H1 (cell line): ENCODE measurements at regions not wholly inside any gene's neighbourhood (a gene's known extent, or its start where the extent isn't known, plus 50 kb on each side); places are given as distances from the start of the nearest gene placed in this dataset.

Experiments
- CTCF ChIA-PET: fragments of 300-600 bp; sonication (Branson Sonifier 250); formaldehyde crosslinking; loops from one replicate; lab custom pipeline; 2021; ENCODE audit not compliant: partially characterized antibody; lab: Charles Lee
- POLR2A ChIA-PET: fragments of 300-600 bp; sonication (Branson Sonifier 250); formaldehyde crosslinking; loops from one replicate; lab custom pipeline; 2021; ENCODE audit warnings: inconsistent platforms; ENCODE audit not compliant: partially characterized antibody; lab: Charles Lee
- DNase-seq, 2 experiments: peaks; one replicate each; pipeline versions ENCODE4 v3.0.0 to v3.0.0-alpha.2; 2010 to 2022; ENCODE audit warnings: low spot score in 2 of 2, low read depth in 1 of 2, mixed read lengths in 1 of 2
- FAIRE-seq: peaks from 2 replicates; lab custom pipeline; 2011; peaks lifted over from hg19 to GRCh38; lab: Jason Lieb, UNC
- H2AFZ ChIP-seq: 2 replicates; pipeline ENCODE4 v1.8.1; 2012; ENCODE audit warnings: low read length, inconsistent platforms
- H2AK5ac ChIP-seq: 2 replicates; pipeline ENCODE4 v1.6.1; 2013; ENCODE audit warnings: low read depth, low read length
- H2BK120ac ChIP-seq: replicated peaks from 2 replicates; pipeline ENCODE3; 2013; ENCODE audit warnings: low read depth, low read length, inconsistent platforms
- H2BK12ac ChIP-seq: 2 replicates; pipeline ENCODE4 v1.6.1; 2013; ENCODE audit warnings: low read depth, low read length
- H2BK15ac ChIP-seq: 2 replicates; pipeline ENCODE4 v1.6.1; 2013; ENCODE audit warnings: low read length
- H2BK20ac ChIP-seq: 2 replicates; pipeline ENCODE4 v1.6.1; 2013; ENCODE audit warnings: low read length
- H2BK5ac ChIP-seq: 2 replicates; pipeline ENCODE4 v1.6.1; 2013; ENCODE audit warnings: low read depth, low read length
- H3K14ac ChIP-seq: 2 replicates; pipeline ENCODE4 v1.6.1; 2013; ENCODE audit warnings: inconsistent platforms; ENCODE audit not compliant: insufficient read length
- H3K18ac ChIP-seq: 2 replicates; pipeline ENCODE4 v1.6.1; 2013; ENCODE audit warnings: low read length; ENCODE audit errors: extremely low read depth
- H3K23ac ChIP-seq: 2 replicates; pipeline ENCODE4 v1.6.1; 2013; ENCODE audit warnings: inconsistent platforms; ENCODE audit not compliant: insufficient read length
- H3K23me2 ChIP-seq: 2 replicates; pipeline ENCODE4 v1.6.1; 2013; ENCODE audit warnings: low read depth, low read length
- H3K27ac ChIP-seq: 2 replicates; pipeline ENCODE4 v1.6.1; 2011; ENCODE audit warnings: low read depth, low read length, inconsistent platforms
- H3K27me3 ChIP-seq, 4 experiments: replicated peaks in 1 of 4; 1 replicate in 1 of 4; 2 replicates in 3 of 4; pipeline versions ENCODE4 v1.6.1 to v1.8.1; 2011 to 2013; ENCODE audit warnings: low read length in 3 of 4, mild to moderate bottlenecking in 3 of 4, inconsistent platforms in 2 of 4, mixed read lengths in 2 of 4, moderate library complexity in 1 of 4; ENCODE audit not compliant: control insufficient read depth in 3 of 4, insufficient read depth in 3 of 4; ENCODE audit errors: extremely low read depth in 1 of 4
- H3K36me3 ChIP-seq, 4 experiments: 2 replicates each; pipeline versions ENCODE4 v1.6.1 to v1.8.1; 2011 to 2013; ENCODE audit warnings: mild to moderate bottlenecking in 4 of 4, low read length in 3 of 4, moderate library complexity in 2 of 4, control low read depth in 1 of 4, inconsistent platforms in 1 of 4; ENCODE audit not compliant: insufficient read depth in 4 of 4, control insufficient read depth in 2 of 4
- H3K4ac ChIP-seq: replicated peaks from 2 replicates; pipeline ENCODE3; 2013; ENCODE audit warnings: low read length, low read depth, mixed read lengths, inconsistent platforms; ENCODE audit not compliant: insufficient read length
- H3K4me1 ChIP-seq, 4 experiments: replicated peaks in 1 of 4; 1 replicate in 1 of 4; 2 replicates in 3 of 4; pipeline versions ENCODE4 v1.6.1 to v1.8.1; 2011 to 2013; ENCODE audit warnings: low read length in 3 of 4, inconsistent platforms in 2 of 4, mixed read lengths in 1 of 4; ENCODE audit not compliant: insufficient read depth in 4 of 4, control insufficient read depth in 3 of 4
- H3K4me2 ChIP-seq, 2 experiments: 2 replicates each; pipeline versions ENCODE4 v1.6.1 to v1.8.1; 2011 to 2013; ENCODE audit warnings: low read depth in 2 of 2, low read length in 2 of 2, control low read depth in 1 of 2, inconsistent platforms in 1 of 2, mild to moderate bottlenecking in 1 of 2; ENCODE audit not compliant: insufficient read depth in 1 of 2
- H3K4me3 ChIP-seq, 4 experiments: fragments of 200-600, 300-600 bp in 1 of 4; sonication (generic), shearing (Covaris generic), sonication (Bioruptor Twin) in 1 of 4; 2 replicates each; pipeline versions ENCODE4 v1.5.1 to v1.8.1; 2011 to 2016; ENCODE audit warnings: low read length in 4 of 4, low read depth in 3 of 4, control low read depth in 2 of 4, inconsistent platforms in 2 of 4, mild to moderate bottlenecking in 2 of 4, mixed read lengths in 1 of 4, moderate library complexity in 1 of 4; ENCODE audit not compliant: insufficient read depth in 2 of 4; ENCODE audit errors: extremely low read depth in 1 of 4
- H3K56ac ChIP-seq: replicated peaks from 2 replicates; pipeline ENCODE3; 2013; ENCODE audit warnings: low read depth, mild to moderate bottlenecking, mixed read lengths, low read length, inconsistent platforms; ENCODE audit not compliant: insufficient read length
- H3K79me1 ChIP-seq: 2 replicates; pipeline ENCODE4 v1.6.1; 2013; ENCODE audit warnings: low read depth, low read length, control low read depth
- H3K79me2 ChIP-seq, 2 experiments: 2 replicates each; pipeline versions ENCODE4 v1.6.1 to v1.8.1; 2012 to 2013; ENCODE audit warnings: low read length in 2 of 2, mild to moderate bottlenecking in 2 of 2, inconsistent platforms in 1 of 2; ENCODE audit not compliant: insufficient read depth in 2 of 2, control insufficient read depth in 1 of 2
- H3K9ac ChIP-seq, 4 experiments: replicated peaks in 1 of 4; 1 replicate in 1 of 4; 2 replicates in 3 of 4; pipeline versions ENCODE4 v1.6.1 to v1.8.1; 2011 to 2013; ENCODE audit warnings: low read depth in 3 of 4, low read length in 3 of 4, control low read depth in 2 of 4, mild to moderate bottlenecking in 2 of 4, moderate library complexity in 2 of 4, inconsistent platforms in 1 of 4; ENCODE audit errors: extremely low read depth in 1 of 4
- H3K9me3 ChIP-seq, 2 experiments: 2 replicates each; pipeline versions ENCODE4 v1.6.1 to v1.8.1; 2012 to 2013; ENCODE audit warnings: mild to moderate bottlenecking in 2 of 2, moderate library complexity in 2 of 2, control low read depth in 1 of 2, inconsistent platforms in 1 of 2, low read depth in 1 of 2, low read length in 1 of 2, mixed read lengths in 1 of 2; ENCODE audit not compliant: insufficient read depth in 2 of 2
- H4K20me1 ChIP-seq, 2 experiments: replicated peaks in 1 of 2; 2 replicates each; pipeline versions ENCODE3 to v1.8.1; 2011 to 2013; ENCODE audit warnings: inconsistent platforms in 2 of 2, low read length in 2 of 2, mild to moderate bottlenecking in 1 of 2; ENCODE audit not compliant: insufficient read depth in 2 of 2, control insufficient read depth in 1 of 2
- H4K5ac ChIP-seq: 2 replicates; pipeline ENCODE4 v1.6.1; 2013; ENCODE audit warnings: low read length, low read depth, mixed read lengths, inconsistent platforms; ENCODE audit not compliant: insufficient read length
- H4K8ac ChIP-seq: 2 replicates; pipeline ENCODE4 v1.8.0; 2013; ENCODE audit warnings: mild to moderate bottlenecking, moderate library complexity, low read length, inconsistent platforms; ENCODE audit not compliant: insufficient read depth; ENCODE audit errors: extremely low read depth
- H4K91ac ChIP-seq: replicated peaks from 2 replicates; pipeline ENCODE3; 2013; ENCODE audit warnings: low read length, mixed read lengths, inconsistent platforms; ENCODE audit not compliant: insufficient read length
- ATF2 ChIP-seq: IDR thresholded peaks from 2 replicates; pipeline ENCODE4 v1.6.1; 2012; ENCODE audit warnings: low read length, inconsistent platforms
- ATF3 ChIP-seq: IDR thresholded peaks from 2 replicates; pipeline ENCODE4 v1.6.1; 2011; ENCODE audit warnings: low read depth, mild to moderate bottlenecking, low read length; ENCODE audit not compliant: insufficient read depth
- BCL11A ChIP-seq, 2 experiments: IDR thresholded peaks; one replicate each; pipeline ENCODE4 v1.6.1; 2011; ENCODE audit warnings: low read depth in 2 of 2, low read length in 2 of 2, mild to moderate bottlenecking in 2 of 2
- CHD2 ChIP-seq: IDR thresholded peaks from 2 replicates; pipeline ENCODE4 v1.6.1; 2012; ENCODE audit warnings: low read length, improper control_type of control experiment
- KDM5A ChIP-seq: fragments of 200-600 bp; IDR thresholded peaks from 2 replicates; pipeline ENCODE4 v1.7.1; 2012; ENCODE audit warnings: mild to moderate bottlenecking, low read length, inconsistent platforms, mixed read lengths
- POLR2AphosphoS5 ChIP-seq: IDR thresholded peaks from 2 replicates; pipeline ENCODE4 v1.6.1; 2011; ENCODE audit warnings: low read depth, low read length
- RXRA ChIP-seq: IDR thresholded peaks from 2 replicates; pipeline ENCODE4 v1.6.1; 2011; ENCODE audit warnings: low read depth, mild to moderate bottlenecking, low read length, moderate library complexity; ENCODE audit not compliant: insufficient read depth
- SIN3A ChIP-seq, 2 experiments: IDR thresholded peaks in 1 of 2; conservative IDR thresholded peaks in 1 of 2; 2 replicates each; pipeline ENCODE4 v1.6.1; 2011 to 2012; ENCODE audit warnings: low read length in 2 of 2, improper control_type of control experiment in 1 of 2, low read depth in 1 of 2, mild to moderate bottlenecking in 1 of 2
- SUZ12 ChIP-seq: fragments of 200-600 bp; sonication (generic); IDR thresholded peaks from 2 replicates; pipeline ENCODE4 v1.6.1; 2012; ENCODE audit warnings: mild to moderate bottlenecking, inconsistent platforms, low read length, moderate library complexity, mixed read lengths
- TAF7 ChIP-seq: optimal IDR thresholded peaks from 2 replicates; pipeline ENCODE3; 2011; ENCODE audit warnings: low read depth, mild to moderate bottlenecking, inconsistent platforms, low read length, moderate library complexity, borderline replicate concordance
- WGBS, 2 experiments: shearing (Covaris generic) in 1 of 2; methylation state at CpG; one replicate each; pipeline versions ENCODE4 v1.1.6 to v1.1.7; 2013 to 2015; ENCODE audit warnings: low lambda C conversion rate in 2 of 2, mixed read lengths in 2 of 2, inconsistent platforms in 1 of 2, low coverage in 1 of 2, missing lambda C conversion rate in 1 of 2; ENCODE audit not compliant: insufficient replicate concordance in 2 of 2, insufficient coverage in 1 of 2, insufficient read length in 1 of 2; ENCODE audit errors: extremely low coverage in 1 of 2, missing lambda C conversion rate in 1 of 2; 5-methylcytosine and 5-hydroxymethylcytosine counted together

- Histone ChIP-seq H3K18ac (no peak overlapping the region), H3K56ac (no peak overlapping the region), H3K27me3 (0 out of 7 replicates have a peak, but pooled peaks cover 0 to 2% (median 0%) of the 10 kb centered on the region in 4 experiments), H3K79me2 (no peaks in the 10 kb centered on the region), H4K20me1 (no peaks in the 10 kb centered on the region), H2BK120ac (no peak overlapping the region), H2BK5ac (no peak overlapping the region), H2BK12ac (no peak overlapping the region), H3K79me1 (no peaks in the 10 kb centered on the region), H3K9ac (no peak overlapping the region), H3K4me3 (no peak overlapping the region), H4K91ac (no peak overlapping the region), H3K4ac (no peak overlapping the region), H2BK20ac (no peak overlapping the region), H3K27ac (no peak overlapping the region), H2BK15ac (no peak overlapping the region), H3K23me2 (no peaks in the 10 kb centered on the region), H3K4me2 (no peak overlapping the region), H3K23ac (no peak overlapping the region), H3K9me3 (no peaks in the 10 kb centered on the region), H2AK5ac (no peak overlapping the region), H3K14ac (no peak overlapping the region), H3K36me3 (no peaks in the 10 kb centered on the region), H4K5ac (no peak overlapping the region), H2AFZ (no peak overlapping the region), H4K8ac (no peak overlapping the region), H3K4me1 (peaks cover 12 to 31% (median 17%) of the 10 kb centered on the region in 4 experiments)
- TF ChIP-seq ATF2 (no peak), POLR2AphosphoS5 (no peak), TAF7 (no peak), SUZ12 (no peak), CHD2 (no peak), BCL11A (IDR thresholded peaks at IDR 0.05; ENCODE audit: low read depth in 2 of 2, low read length in 2 of 2) (no peak), ATF3 (no peak), RXRA (no peak), SIN3A (conservative IDR thresholded peaks at IDR 0.05 in 1 of 2, IDR thresholded peaks at IDR 0.05 in 1 of 2; ENCODE audit: low read depth in 1 of 2, low read length in 2 of 2) (no peak), KDM5A (no peak)
- 81% methylated on average over 4 of the region's 4 CpGs; no CpG with 5 or more reads in 1 of the 2 experiments for WGBS, 2 experiments
- ChIA-PET POLR2A (no interaction called here), CTCF (interaction anchor here (0.6 to 1.0 kb wide), 3 partner anchors 23 to 148 kb away, joined by 3 to 4 read pairs (median 3); no protein-coding TSS in a partner anchor)
- FAIRE-seq (no peak), DNase-seq (no peak)
Observed at GRCh38 chr11:120020486-120020885, 117.4 kb downstream of the TRIM29 start.
